Testis (tissue), 2 donors: ENCODE measurements at regions not wholly inside any gene's neighbourhood (a gene's known extent, or its start where the extent isn't known, plus 50 kb on each side); places are given as distances from the start of the nearest gene placed in this dataset.
A peak's percentile ranks its signal among the peaks of the same experiment; 100 is the strongest.

Source experiments
- DNase-seq: peaks from one replicate; pipeline ENCODE4 v3.0.0-alpha.2; 2019
- H3K27ac ChIP-seq, 2 donors: fragments of 200-600 bp; sonication (generic); one replicate each; pipeline ENCODE4 v1.5.1; 2019
- H3K27me3 ChIP-seq: fragments of 200-600 bp; sonication (generic); one replicate; pipeline ENCODE4 v1.5.1; 2019
- H3K36me3 ChIP-seq: fragments of 200-600 bp; sonication (generic); one replicate; pipeline ENCODE4 v1.5.1; 2017; ENCODE audit warnings: low read depth; ENCODE audit errors: missing control alignments
- H3K4me1 ChIP-seq: fragments of 200-600 bp; sonication (generic); one replicate; pipeline ENCODE4 v1.5.1; 2019
- H3K4me3 ChIP-seq, 2 donors: fragments of 200-600 bp; sonication (generic); one replicate each; pipeline ENCODE4 v1.5.1; 2017 to 2019
- H3K9me3 ChIP-seq: fragments of 200-600 bp; sonication (generic); one replicate; pipeline ENCODE4 v1.5.1; 2017
- POLR2A ChIP-seq: fragments of 450-650 bp; IDR thresholded peaks from one replicate; pipeline ENCODE4 v1.6.1; 2017; ENCODE audit warnings: antibody characterized with exemption, mild to moderate bottlenecking, moderate library complexity
- WGBS, 2 donors: methylation state at CpG; one replicate each; pipeline ENCODE4 v1.1.5; 2018; 5-methylcytosine and 5-hydroxymethylcytosine counted together
- intact Hi-C: fragments of 100-400 bp; cut with DNase I; formaldehyde crosslinking; loops from one replicate; pipeline ENCODE4 v1.15.1; 2023; ENCODE audit warnings: low total_unique reads
- TF ChIP-seq, protein P1 (sequence below), 3 experiments: fragments of 450-650 bp in 2 of 3; fragments of 200-600 bp in 1 of 3; sonication (generic) in 1 of 3; IDR thresholded peaks; one replicate each; pipeline ENCODE4 v1.5.1; 2016 to 2019; ENCODE audit warnings: antibody characterized with exemption in 3 of 3, mild to moderate bottlenecking in 2 of 3, moderate library complexity in 1 of 3

GRCh38 chr2:41935825-41936224 lies 112.0 kb upstream of the PKDCC start:
- no peaks in the 10 kb centered on the region for H3K9me3 ChIP-seq
- no peak for TF ChIP-seq POLR2A
- TF ChIP-seq, protein P1, sequence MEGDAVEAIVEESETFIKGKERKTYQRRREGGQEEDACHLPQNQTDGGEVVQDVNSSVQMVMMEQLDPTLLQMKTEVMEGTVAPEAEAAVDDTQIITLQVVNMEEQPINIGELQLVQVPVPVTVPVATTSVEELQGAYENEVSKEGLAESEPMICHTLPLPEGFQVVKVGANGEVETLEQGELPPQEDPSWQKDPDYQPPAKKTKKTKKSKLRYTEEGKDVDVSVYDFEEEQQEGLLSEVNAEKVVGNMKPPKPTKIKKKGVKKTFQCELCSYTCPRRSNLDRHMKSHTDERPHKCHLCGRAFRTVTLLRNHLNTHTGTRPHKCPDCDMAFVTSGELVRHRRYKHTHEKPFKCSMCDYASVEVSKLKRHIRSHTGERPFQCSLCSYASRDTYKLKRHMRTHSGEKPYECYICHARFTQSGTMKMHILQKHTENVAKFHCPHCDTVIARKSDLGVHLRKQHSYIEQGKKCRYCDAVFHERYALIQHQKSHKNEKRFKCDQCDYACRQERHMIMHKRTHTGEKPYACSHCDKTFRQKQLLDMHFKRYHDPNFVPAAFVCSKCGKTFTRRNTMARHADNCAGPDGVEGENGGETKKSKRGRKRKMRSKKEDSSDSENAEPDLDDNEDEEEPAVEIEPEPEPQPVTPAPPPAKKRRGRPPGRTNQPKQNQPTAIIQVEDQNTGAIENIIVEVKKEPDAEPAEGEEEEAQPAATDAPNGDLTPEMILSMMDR (IDR thresholded peaks at IDR 0.05): no peak
- no peaks in the 10 kb centered on the region for H3K36me3 ChIP-seq
- WGBS, 2 donors: 38 to 80% methylated on average over 2 of the region's 2 CpGs
- H3K4me1 ChIP-seq: peaks cover 78% of the 10 kb centered on the region
- DNase-seq: no peak
- intact Hi-C loops: no loop called here
- H3K27ac ChIP-seq: peak overlapping the region; percentile 25 to 73
- no peak overlapping the region for H3K4me3 ChIP-seq
- H3K27me3 ChIP-seq: no peaks in the 10 kb centered on the region

DNA sequence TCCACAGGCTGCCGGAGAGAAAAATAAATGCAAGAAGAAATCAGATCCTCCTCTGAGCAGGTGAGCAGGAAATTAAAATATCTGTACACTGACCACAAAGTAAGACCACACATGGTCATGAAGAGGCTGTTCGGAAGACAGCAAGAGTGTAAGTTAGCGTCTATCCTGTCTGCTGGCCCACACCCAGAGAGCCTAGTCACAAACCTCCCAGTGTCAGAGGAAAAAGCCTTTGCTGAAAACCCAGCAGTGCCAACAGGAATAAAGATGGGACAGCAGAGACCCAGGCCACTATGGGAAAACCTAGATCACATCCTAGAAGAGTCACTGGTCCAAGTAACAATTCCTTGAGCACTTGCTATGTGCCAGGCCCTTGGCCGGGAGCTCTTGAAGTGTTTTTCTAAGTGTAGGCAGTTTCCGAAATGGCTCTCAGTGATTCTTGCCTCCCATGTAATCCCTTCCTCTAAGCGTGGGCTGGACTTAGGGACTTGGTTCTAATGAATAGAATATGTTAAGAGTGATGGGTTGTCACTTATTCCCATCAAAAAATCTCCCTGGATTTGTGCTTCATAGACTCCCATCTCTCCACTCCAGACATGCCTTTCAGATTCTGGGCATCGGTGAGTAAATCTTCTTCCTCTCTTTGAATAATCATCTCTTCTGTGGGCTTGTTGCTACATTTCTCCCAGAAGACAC lies 110.9 kb upstream of the PKDCC start:
- Histone ChIP-seq H3K9me3 (no peaks in the 10 kb centered on the region), H3K27ac (peak overlapping the region in 1 of 2 donors; percentile 73), H3K36me3 (no peaks in the 10 kb centered on the region), H3K4me3 (no peak overlapping the region), H3K27me3 (no peaks in the 10 kb centered on the region), H3K4me1 (peaks cover 74% of the 10 kb centered on the region)
- intact Hi-C loops: no loop called here
- WGBS, 2 donors: 63 to 75% methylated on average over 7 of the region's 7 CpGs
- TF ChIP-seq, protein P1 (IDR thresholded peaks at IDR 0.05): no peak
- TF ChIP-seq POLR2A: no peak
- no peak for DNase-seq

DNA sequence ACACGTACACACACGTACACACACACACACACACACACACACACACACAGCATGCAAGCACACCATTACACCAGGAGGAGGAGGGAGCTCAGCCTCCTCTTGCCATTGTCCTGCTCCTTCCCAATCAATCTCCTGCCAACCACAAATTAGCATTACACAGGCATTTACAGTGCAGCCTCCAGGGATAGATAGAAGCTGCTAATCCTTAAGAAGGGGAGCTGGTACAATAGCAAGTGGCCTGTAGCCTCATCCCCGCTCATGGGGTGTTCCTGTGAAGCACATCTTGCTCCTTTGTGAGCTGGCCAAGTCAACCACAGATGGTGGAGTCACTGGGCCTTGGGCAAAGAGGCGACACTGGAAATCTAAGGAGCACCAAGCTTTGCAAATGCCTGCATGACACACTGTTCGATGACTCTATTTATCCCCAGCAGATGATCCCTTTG lies 110.3 kb upstream of the PKDCC start:
- DNase-seq: no peak
- H3K9me3 ChIP-seq: no peaks in the 10 kb centered on the region
- H3K27ac ChIP-seq: peak overlapping the region in 1 of 2 donors; percentile 73
- TF ChIP-seq, protein P1 (IDR thresholded peaks at IDR 0.05): no peak
- TF ChIP-seq POLR2A: no peak
- H3K36me3 ChIP-seq: no peaks in the 10 kb centered on the region
- H3K4me1 ChIP-seq: peaks cover 69% of the 10 kb centered on the region
- WGBS, 2 donors: 44 to 52% methylated on average over 5 of the region's 5 CpGs
- no peak overlapping the region for H3K4me3 ChIP-seq
- intact Hi-C loops: no loop called here
- H3K27me3 ChIP-seq: no peaks in the 10 kb centered on the region

- H3K4me1 ChIP-seq: peaks cover 66% of the 10 kb centered on the region
- intact Hi-C loops: no loop called here
- H3K9me3 ChIP-seq: no peaks in the 10 kb centered on the region
- peak; percentile 49 for DNase-seq
- no peaks in the 10 kb centered on the region for H3K27me3 ChIP-seq
- TF ChIP-seq, protein P1 (IDR thresholded peaks at IDR 0.05): no peak
- TF ChIP-seq POLR2A: no peak
- no peak overlapping the region for H3K4me3 ChIP-seq
- no peak overlapping the region for H3K27ac ChIP-seq
- 27 to 49% methylated on average over 9 of the region's 9 CpGs for WGBS, 2 donors
- H3K36me3 ChIP-seq: no peaks in the 10 kb centered on the region
Observed at GRCh38 chr2:41937921-41938708, 109.7 kb upstream of the PKDCC start.
